ENCODE measurements at regions not wholly inside any gene's neighbourhood (a gene's known extent, or its start where the extent isn't known, plus 50 kb on each side); places are given as distances from the start of the nearest gene placed in this dataset.

GRCh38 chr6:43950731-43951062 lies 176.6 kb downstream of the MRPL14 start:
- no peak for TF ChIP-seq CTCF (IDR thresholded peaks at IDR 0.05)
- no peak for TF ChIP-seq POLR2A (IDR thresholded peaks at IDR 0.05)
- no peak for TF ChIP-seq POLR2AphosphoS5 (IDR thresholded peaks at IDR 0.05)

All from prostate gland (tissue), 2 donors.